ENCODE measurements at regions not wholly inside any gene's neighbourhood (a gene's known extent, or its start where the extent isn't known, plus 50 kb on each side); places are given as distances from the start of the nearest gene placed in this dataset.

DNA sequence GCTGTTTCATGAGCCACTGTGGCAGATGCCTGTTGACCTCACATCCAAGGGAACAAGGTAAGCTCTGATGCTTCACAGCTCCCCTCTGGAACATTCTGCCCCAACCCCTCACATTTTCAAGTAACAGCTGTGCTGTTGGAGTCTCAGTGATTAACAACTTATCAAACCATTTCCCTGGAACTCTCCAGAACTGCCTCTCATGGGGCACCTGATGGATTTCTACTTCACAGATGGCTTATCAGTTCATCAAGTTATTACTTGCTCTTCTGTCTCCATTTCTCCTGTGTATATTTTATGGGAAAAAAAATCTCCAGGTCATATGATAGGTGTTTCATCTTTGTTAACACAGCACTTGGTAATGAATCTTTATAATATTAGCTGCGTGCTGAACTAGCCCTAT is 322.4 kb downstream of the MAN2A1 start:
- ATAC-seq (ENCODE audit: low read depth) = no peak
- H3K36me3 Mint-ChIP-seq = no peaks in the 10 kb centered on the region
- peaks cover 3% of the 10 kb centered on the region for H3K9me3 Mint-ChIP-seq
- peaks cover 3% of the 10 kb centered on the region for H3K27me3 Mint-ChIP-seq
- no peaks in the 10 kb centered on the region for H3K4me1 Mint-ChIP-seq
- no peak overlapping the region for H3K4me3 Mint-ChIP-seq
- DNase-seq (ENCODE audit: low spot score in 2 of 2) = no peak
- H3K27ac Mint-ChIP-seq = no peak overlapping the region

GRCh38 chr5:110013017-110013416 is 323.3 kb downstream of the MAN2A1 start:
- no peaks in the 10 kb centered on the region for H3K4me1 Mint-ChIP-seq
- peaks cover 3% of the 10 kb centered on the region for H3K9me3 Mint-ChIP-seq
- no peaks in the 10 kb centered on the region for H3K36me3 Mint-ChIP-seq
- no peak for DNase-seq (ENCODE audit: low spot score in 2 of 2)
- ATAC-seq (ENCODE audit: low read depth) = no peak
- peaks cover 3% of the 10 kb centered on the region for H3K27me3 Mint-ChIP-seq
- H3K4me3 Mint-ChIP-seq = no peak overlapping the region
- H3K27ac Mint-ChIP-seq = no peak overlapping the region

DNA sequence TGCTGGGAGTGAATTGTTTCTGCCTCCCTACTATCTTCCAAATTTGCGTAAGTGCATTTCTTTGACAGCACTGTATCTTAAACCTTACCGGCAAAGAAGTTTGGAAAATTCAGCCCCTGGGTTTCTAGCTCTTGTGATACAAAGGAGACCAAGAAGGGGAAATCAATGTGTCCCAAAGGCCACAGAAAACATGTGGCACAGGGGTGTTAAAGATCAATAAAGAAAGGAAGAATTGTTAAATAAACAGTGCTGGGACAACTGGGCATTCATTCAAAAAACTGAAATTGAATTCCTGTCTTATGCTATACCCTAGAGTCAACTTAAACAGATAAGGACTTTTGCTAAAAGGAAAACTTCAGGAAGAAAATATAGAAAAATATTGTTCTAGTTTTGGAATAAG is 328.1 kb downstream of the MAN2A1 start:
- no peaks in the 10 kb centered on the region for H3K36me3 Mint-ChIP-seq

DNA sequence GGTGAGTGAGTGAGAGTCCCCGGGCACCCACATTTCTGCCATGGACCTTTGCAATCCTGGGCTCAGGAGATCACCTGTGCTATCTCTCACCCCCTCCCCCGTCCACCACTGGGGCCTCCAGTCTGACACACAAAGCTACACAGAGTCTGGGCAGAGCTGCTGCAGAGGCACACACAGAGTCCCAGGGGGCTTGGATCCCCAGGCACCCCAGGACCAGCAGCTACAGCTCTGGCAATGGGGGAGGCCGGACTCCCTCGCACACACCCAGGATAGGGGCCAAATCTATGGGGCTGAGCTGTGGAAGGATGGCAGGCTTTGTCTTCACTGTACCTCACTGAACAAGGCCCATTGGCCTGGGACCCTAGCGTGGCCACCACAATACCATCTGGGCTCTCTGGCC is 328.8 kb downstream of the MAN2A1 start:
- DNase-seq (ENCODE audit: low spot score in 2 of 2) (no peak), ATAC-seq (ENCODE audit: low read depth) (no peak)
- Mint-ChIP-seq H3K27ac (no peak overlapping the region), H3K4me1 (no peaks in the 10 kb centered on the region), H3K4me3 (no peak overlapping the region), H3K27me3 (peaks cover 3% of the 10 kb centered on the region), H3K36me3 (no peaks in the 10 kb centered on the region), H3K9me3 (peaks cover 3% of the 10 kb centered on the region)

More for the DNA sequence above, 328.1 kb downstream of the MAN2A1 start:
- DNase-seq (ENCODE audit: low spot score in 2 of 2) = no peak
- peaks cover 4% of the 10 kb centered on the region for H3K27me3 Mint-ChIP-seq
- H3K4me1 Mint-ChIP-seq = no peaks in the 10 kb centered on the region
- H3K4me3 Mint-ChIP-seq = no peak overlapping the region
- H3K9me3 Mint-ChIP-seq = peaks cover 3% of the 10 kb centered on the region
- no peak overlapping the region for H3K27ac Mint-ChIP-seq
- ATAC-seq (ENCODE audit: low read depth) = no peak

GRCh38 chr5:110019119-110019518 is 329.4 kb downstream of the MAN2A1 start:
- no peaks in the 10 kb centered on the region for H3K4me1 Mint-ChIP-seq
- no peak for DNase-seq (ENCODE audit: low spot score in 2 of 2)

DNA sequence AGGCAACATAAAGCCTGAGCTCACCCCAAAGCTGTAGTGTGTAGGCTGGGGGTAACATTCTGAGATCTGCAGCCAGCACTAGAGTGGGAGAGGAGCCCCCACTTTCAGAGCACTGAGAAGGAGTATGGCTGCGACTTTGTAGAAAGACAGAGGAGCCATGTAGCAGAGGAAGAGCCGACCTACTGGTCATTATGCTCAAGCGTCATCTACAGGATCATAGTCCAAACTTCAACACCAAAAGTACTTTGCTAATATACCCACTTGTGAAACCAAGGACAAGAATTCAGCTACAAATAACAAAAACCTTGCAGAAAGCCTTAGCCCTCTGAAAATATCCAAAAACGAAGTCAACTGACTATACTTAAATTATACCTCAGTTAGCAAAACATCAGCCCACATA is 330.1 kb downstream of the MAN2A1 start:
- Mint-ChIP-seq H3K9me3 (no peaks in the 10 kb centered on the region), H3K4me1 (no peaks in the 10 kb centered on the region), H3K27ac (no peak overlapping the region), H3K27me3 (peaks cover 2% of the 10 kb centered on the region), H3K36me3 (no peaks in the 10 kb centered on the region), H3K4me3 (no peak overlapping the region)
- DNase-seq (ENCODE audit: low spot score in 2 of 2) (no peak), ATAC-seq (ENCODE audit: low read depth) (no peak)

More at GRCh38 chr5:110019119-110019518, 329.4 kb downstream of the MAN2A1 start:
- Mint-ChIP-seq H3K9me3 (peaks cover 1% of the 10 kb centered on the region), H3K27ac (no peak overlapping the region), H3K27me3 (peaks cover 2% of the 10 kb centered on the region), H3K4me3 (no peak overlapping the region), H3K36me3 (no peaks in the 10 kb centered on the region)
- ATAC-seq (ENCODE audit: low read depth) = no peak

DNA sequence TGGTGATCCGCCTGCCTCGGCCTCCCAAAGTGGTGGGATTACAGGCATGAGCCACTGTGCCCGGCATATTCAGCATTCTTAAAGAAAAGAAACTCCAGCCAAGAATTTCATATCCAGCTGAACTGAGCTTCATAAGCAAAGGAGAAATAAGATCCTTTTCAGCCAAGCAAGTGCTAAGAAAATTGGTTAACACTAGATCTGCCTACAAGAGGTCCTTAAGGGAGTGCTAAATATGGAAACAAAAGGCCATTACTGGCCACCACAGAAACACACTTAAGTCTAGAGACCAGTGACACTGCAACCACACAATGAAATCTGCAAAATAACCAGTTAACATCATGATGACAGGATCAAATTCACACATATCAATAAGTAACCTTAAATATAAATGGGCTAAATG is 331.5 kb downstream of the MAN2A1 start:
- DNase-seq (ENCODE audit: low spot score in 2 of 2) = no peak
- no peak overlapping the region for H3K4me3 Mint-ChIP-seq
- no peak overlapping the region for H3K27ac Mint-ChIP-seq
- peaks cover 2% of the 10 kb centered on the region for H3K27me3 Mint-ChIP-seq
- no peaks in the 10 kb centered on the region for H3K4me1 Mint-ChIP-seq
- ATAC-seq (ENCODE audit: low read depth) = no peak
- H3K36me3 Mint-ChIP-seq = no peaks in the 10 kb centered on the region
- no peaks in the 10 kb centered on the region for H3K9me3 Mint-ChIP-seq

- Mint-ChIP-seq H3K4me1 (no peaks in the 10 kb centered on the region), H3K36me3 (no peaks in the 10 kb centered on the region), H3K27me3 (no peaks in the 10 kb centered on the region), H3K4me3 (no peak overlapping the region), H3K27ac (no peak overlapping the region), H3K9me3 (no peaks in the 10 kb centered on the region)
- DNase-seq (ENCODE audit: low spot score in 2 of 2) = no peak
- no peak for ATAC-seq (ENCODE audit: low read depth)
These were observed 335.4 kb downstream of the MAN2A1 start for GRCh38 chr5:110025160-110025559.

DNA sequence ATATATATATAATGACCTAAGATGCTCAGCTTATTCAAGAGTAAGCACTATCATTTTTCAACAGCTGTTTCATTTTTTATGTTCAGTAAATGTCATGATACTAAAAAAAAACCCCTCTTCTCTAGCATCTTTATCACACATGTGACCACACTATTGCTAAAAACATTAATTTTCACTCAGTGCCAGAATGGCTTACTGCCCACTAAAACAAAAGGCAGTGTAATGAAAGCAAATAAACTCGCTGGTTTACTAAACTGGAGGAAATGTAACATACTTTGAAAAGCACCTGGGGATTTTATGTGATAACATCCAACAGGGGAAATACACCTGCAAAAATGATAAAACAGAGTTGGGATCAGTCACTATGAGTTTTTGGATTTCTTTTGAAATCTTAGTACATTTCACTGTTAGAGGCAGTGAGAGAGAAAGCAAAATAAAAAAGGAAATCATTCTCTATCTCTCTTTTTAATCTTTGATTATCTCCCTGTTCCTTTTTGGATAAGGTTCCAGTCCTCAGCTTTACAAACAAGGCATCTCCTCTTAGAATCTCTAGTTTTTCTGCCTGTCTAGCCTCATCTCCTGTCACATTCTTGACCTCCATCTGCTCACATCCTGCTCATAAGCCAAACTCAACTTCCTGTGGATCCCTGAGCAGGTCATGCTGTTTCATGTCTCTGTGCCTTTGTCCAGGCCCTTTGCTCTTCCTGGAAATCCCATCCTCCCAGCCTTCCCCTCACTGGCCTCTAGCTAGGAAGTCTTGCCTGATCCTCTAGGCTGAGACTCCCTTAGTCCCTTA is 338.0 kb downstream of the MAN2A1 start:
- H3K27ac Mint-ChIP-seq = no peak overlapping the region
- H3K4me1 Mint-ChIP-seq = no peaks in the 10 kb centered on the region
- no peaks in the 10 kb centered on the region for H3K36me3 Mint-ChIP-seq
- DNase-seq (ENCODE audit: low spot score in 2 of 2) = no peak
- no peak overlapping the region for H3K4me3 Mint-ChIP-seq
- no peaks in the 10 kb centered on the region for H3K9me3 Mint-ChIP-seq
- H3K27me3 Mint-ChIP-seq = no peaks in the 10 kb centered on the region
- no peak for ATAC-seq (ENCODE audit: low read depth)

DNA sequence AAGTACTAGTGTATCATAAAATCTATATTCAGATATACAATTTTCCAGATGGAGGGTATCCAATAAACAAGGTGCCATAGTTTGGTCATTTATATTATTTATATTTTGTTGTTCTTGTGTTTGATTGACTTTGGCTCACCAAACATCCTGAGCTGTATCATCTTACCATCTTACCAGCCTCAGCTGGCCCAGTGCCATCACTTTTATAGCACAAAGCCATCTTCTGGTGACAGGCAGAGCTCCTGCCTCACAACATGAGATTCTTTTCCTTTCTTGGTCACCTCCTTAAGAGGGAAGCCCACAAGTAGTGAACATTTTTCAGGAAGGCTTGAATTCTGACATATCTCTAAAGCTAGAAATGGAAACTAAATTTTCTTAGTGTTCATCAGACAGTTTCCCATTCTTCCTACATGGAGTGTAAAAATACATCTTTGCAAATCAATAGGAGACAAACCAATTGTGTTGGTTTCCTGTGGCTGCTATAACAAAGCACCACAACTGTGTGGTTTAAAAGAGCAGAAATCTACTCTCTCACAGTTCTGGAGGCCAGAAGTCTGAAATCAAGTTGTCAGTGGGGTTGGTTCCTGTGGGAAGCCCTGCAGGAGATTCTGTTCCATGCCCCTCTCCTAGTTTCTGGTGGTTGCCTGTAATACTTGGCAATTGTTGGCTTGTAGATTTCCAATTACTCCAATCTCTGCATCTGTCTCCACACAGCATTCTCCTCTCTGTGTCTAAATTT is 341.8 kb downstream of the MAN2A1 start:
- ATAC-seq (ENCODE audit: low read depth) = no peak

DNA sequence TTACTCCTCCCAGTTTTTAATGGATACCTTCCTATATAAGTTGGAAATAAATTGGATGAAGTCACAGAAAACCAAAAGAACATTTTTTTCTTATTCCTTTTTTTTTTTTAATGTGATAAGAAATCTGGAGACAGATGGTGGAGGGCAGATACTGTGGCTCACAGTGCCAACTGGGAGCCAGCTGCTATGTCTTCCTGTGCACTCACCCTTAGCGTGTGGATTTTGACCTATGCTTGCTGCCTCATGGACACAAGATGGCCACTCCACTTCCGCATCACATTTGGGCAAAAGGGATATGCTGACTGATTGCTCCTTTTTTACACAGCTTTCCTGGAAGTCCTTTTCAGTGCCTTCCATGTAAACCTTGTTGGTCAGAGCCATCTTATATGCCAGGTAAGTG is 342.6 kb downstream of the MAN2A1 start:
- Mint-ChIP-seq H3K4me3 (no peak overlapping the region), H3K36me3 (no peaks in the 10 kb centered on the region)

More for the DNA sequence above, 341.8 kb downstream of the MAN2A1 start:
- Mint-ChIP-seq H3K27me3 (peaks cover 5% of the 10 kb centered on the region), H3K4me3 (no peak overlapping the region), H3K9me3 (no peaks in the 10 kb centered on the region), H3K4me1 (no peaks in the 10 kb centered on the region), H3K27ac (no peak overlapping the region), H3K36me3 (no peaks in the 10 kb centered on the region)
- no peak for DNase-seq (ENCODE audit: low spot score in 2 of 2)

DNA sequence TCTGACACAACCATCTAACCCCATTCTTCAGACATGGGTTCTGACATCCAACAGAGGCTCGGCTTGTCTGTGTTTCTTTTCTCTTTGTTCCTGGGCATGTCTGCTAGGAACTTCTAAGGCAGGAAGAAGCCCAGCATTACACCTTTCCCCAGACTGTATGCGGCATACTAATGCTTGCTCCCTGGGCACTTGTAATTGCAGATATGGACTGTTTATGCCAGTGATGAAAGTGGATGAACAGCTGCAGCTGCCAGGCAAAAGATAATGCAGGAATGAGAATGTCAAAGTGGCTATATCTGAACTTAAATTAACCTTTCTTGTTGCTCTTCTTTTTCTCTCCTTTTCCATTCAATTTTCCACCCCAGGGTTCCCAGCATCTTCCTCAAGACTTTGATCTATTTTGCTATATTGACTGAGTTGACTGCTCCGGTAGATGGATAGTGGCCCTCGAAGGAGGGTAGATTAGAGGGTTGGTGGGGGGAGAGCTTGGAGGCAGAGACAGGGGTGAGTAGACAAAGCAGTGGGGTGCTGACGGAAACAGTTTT is 344.4 kb downstream of the MAN2A1 start:
- Mint-ChIP-seq H3K4me3 (no peak overlapping the region), H3K27me3 (peaks cover 7% of the 10 kb centered on the region), H3K9me3 (no peaks in the 10 kb centered on the region), H3K36me3 (no peaks in the 10 kb centered on the region), H3K27ac (no peak overlapping the region), H3K4me1 (no peaks in the 10 kb centered on the region)
- ATAC-seq (ENCODE audit: low read depth) (no peak), DNase-seq (ENCODE audit: low spot score in 2 of 2) (no peak)

More for the DNA sequence above, 342.6 kb downstream of the MAN2A1 start:
- Mint-ChIP-seq H3K27ac (no peak overlapping the region), H3K27me3 (peaks cover 7% of the 10 kb centered on the region), H3K9me3 (no peaks in the 10 kb centered on the region), H3K4me1 (no peaks in the 10 kb centered on the region)
- ATAC-seq (ENCODE audit: low read depth) = no peak
- no peak for DNase-seq (ENCODE audit: low spot score in 2 of 2)

DNA sequence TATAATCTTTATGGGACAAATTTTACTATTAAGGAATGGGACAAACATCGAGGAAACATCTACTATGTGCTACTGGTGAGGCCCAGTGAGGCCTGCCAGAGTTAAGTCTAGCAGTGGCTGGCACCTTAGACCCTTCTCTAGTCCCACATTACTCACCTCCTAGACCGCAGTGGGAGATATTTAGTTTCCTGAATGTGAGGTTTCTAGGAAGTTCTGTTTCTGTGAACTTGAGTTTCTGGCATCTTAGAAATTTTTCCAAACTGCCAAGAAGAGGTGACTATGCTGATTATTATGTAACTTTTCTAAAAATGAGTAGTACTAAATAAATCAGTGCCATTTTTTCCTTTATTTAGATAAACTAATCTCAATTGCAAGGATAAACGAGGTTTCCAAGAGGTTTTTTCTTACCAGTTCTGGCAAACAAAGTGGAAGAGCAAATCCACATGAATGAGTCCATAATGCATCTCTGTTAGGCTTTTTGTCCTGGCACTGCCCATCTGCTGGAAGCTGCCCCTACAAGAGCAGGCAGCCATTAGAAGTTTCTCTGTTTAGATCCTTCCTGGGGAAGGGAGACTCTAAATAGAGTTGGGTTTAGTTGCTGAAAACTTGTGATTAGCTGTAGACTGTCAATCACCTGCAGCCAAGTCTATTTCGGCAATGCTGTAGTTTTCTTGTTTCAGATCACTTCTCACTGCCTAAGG is 348.7 kb downstream of the MAN2A1 start:
- DNase-seq (ENCODE audit: low spot score in 2 of 2) (no peak), ATAC-seq (ENCODE audit: low read depth) (no peak)
- Mint-ChIP-seq H3K4me3 (no peak overlapping the region), H3K9me3 (peaks cover 7% of the 10 kb centered on the region), H3K27ac (no peak overlapping the region), H3K27me3 (peaks cover 7% of the 10 kb centered on the region), H3K4me1 (no peaks in the 10 kb centered on the region), H3K36me3 (no peaks in the 10 kb centered on the region)

- Mint-ChIP-seq H3K27ac (no peak overlapping the region), H3K4me1 (no peaks in the 10 kb centered on the region), H3K27me3 (peaks cover 4% of the 10 kb centered on the region)
These were observed 350.5 kb downstream of the MAN2A1 start for GRCh38 chr5:110040178-110040577.

More at GRCh38 chr5:110040178-110040577, 350.5 kb downstream of the MAN2A1 start:
- Mint-ChIP-seq H3K4me3 (no peak overlapping the region), H3K36me3 (no peaks in the 10 kb centered on the region), H3K9me3 (peaks cover 15% of the 10 kb centered on the region)
- no peak for DNase-seq (ENCODE audit: low spot score in 2 of 2)
- no peak for ATAC-seq (ENCODE audit: low read depth)

Data from memory B cell (primary cell).